Panc1 (cell line): ENCODE measurements at regions not wholly inside any gene's neighbourhood (a gene's known extent, or its start where the extent isn't known, plus 50 kb on each side); places are given as distances from the start of the nearest gene placed in this dataset.

Experiments used
- POLR2AphosphoS5 ChIP-seq: IDR thresholded peaks from 2 replicates; pipeline ENCODE4 v1.6.1; 2012; ENCODE audit warnings: mild to moderate bottlenecking, low read depth, low read length, moderate library complexity
- TF ChIP-seq, protein P1 (sequence below): fragments of 450-650 bp; IDR thresholded peaks from 2 replicates; pipeline ENCODE4 v1.5.1; 2017; ENCODE audit warnings: mild to moderate bottlenecking

DNA sequence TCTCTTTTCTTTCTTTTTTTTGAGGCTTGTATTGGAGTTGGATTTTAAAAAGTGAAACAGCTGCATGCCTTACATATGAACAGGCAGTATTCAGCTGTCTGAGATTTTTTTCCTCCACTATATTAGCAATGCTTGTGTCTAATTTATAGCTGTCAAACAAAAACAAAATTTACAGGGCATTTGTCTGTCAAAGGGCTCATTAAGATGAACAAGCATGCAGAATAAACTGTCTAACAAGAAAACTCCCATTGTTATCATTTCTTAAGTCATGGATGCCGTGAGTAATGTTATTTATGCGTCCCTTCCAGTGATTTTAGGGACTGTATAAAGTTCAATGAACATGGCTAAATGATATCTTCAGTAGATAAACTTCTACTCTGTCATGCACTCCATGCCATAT, 674.7 kb downstream of the PLCL1 start:
- TF ChIP-seq, protein P1, sequence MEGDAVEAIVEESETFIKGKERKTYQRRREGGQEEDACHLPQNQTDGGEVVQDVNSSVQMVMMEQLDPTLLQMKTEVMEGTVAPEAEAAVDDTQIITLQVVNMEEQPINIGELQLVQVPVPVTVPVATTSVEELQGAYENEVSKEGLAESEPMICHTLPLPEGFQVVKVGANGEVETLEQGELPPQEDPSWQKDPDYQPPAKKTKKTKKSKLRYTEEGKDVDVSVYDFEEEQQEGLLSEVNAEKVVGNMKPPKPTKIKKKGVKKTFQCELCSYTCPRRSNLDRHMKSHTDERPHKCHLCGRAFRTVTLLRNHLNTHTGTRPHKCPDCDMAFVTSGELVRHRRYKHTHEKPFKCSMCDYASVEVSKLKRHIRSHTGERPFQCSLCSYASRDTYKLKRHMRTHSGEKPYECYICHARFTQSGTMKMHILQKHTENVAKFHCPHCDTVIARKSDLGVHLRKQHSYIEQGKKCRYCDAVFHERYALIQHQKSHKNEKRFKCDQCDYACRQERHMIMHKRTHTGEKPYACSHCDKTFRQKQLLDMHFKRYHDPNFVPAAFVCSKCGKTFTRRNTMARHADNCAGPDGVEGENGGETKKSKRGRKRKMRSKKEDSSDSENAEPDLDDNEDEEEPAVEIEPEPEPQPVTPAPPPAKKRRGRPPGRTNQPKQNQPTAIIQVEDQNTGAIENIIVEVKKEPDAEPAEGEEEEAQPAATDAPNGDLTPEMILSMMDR = no peak
- TF ChIP-seq POLR2AphosphoS5 = no peak
